ENCODE measurements at regions not wholly inside any gene's neighbourhood (a gene's known extent, or its start where the extent isn't known, plus 50 kb on each side); places are given as distances from the start of the nearest gene placed in this dataset.

DNA sequence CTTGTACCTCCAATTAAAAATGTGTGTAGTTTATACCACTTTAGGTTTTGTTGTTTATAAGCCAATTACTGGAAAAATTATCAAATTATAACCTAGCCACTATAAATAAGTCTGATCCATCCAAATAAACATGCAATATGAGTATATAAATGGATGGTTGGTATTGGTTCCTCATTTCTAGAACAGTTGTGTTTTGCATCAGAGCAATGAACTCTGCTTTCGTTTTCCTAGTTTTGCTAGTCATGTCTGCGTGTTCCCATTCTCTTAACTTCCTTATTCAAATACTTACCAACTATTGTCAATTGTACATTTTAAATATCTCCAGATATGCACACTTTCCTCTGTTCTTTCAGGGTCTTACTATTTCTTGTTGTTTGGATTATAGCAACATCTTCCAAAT, 641.7 kb downstream of the NR4A2 start:
- TF ChIP-seq, protein P1, sequence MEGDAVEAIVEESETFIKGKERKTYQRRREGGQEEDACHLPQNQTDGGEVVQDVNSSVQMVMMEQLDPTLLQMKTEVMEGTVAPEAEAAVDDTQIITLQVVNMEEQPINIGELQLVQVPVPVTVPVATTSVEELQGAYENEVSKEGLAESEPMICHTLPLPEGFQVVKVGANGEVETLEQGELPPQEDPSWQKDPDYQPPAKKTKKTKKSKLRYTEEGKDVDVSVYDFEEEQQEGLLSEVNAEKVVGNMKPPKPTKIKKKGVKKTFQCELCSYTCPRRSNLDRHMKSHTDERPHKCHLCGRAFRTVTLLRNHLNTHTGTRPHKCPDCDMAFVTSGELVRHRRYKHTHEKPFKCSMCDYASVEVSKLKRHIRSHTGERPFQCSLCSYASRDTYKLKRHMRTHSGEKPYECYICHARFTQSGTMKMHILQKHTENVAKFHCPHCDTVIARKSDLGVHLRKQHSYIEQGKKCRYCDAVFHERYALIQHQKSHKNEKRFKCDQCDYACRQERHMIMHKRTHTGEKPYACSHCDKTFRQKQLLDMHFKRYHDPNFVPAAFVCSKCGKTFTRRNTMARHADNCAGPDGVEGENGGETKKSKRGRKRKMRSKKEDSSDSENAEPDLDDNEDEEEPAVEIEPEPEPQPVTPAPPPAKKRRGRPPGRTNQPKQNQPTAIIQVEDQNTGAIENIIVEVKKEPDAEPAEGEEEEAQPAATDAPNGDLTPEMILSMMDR (IDR thresholded peaks at IDR 0.05; ENCODE audit: extremely low read depth, missing control alignments): no peak
- DNase-seq (ENCODE audit: low spot score): no peak

DNA sequence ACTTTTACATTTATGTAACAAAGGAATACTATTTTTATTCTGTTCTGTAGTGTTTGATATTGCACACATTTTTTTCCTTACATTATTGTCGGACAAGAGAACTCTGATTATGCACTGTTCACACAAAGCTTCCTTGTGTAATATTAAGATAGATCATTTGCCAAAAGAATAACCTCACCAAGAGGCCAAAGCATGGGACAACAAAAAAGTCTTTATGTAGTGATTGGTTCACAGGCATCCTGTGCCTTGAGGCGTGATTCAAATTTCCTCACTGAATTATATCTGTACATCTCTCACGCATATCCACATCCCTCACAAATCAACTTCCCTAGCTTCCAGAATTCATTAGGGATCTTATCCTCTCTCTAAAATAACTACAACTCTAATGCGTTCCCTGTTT, 642.7 kb downstream of the NR4A2 start:
- DNase-seq (ENCODE audit: low spot score): no peak
- TF ChIP-seq, protein P1 (IDR thresholded peaks at IDR 0.05; ENCODE audit: extremely low read depth, missing control alignments): no peak

DNA sequence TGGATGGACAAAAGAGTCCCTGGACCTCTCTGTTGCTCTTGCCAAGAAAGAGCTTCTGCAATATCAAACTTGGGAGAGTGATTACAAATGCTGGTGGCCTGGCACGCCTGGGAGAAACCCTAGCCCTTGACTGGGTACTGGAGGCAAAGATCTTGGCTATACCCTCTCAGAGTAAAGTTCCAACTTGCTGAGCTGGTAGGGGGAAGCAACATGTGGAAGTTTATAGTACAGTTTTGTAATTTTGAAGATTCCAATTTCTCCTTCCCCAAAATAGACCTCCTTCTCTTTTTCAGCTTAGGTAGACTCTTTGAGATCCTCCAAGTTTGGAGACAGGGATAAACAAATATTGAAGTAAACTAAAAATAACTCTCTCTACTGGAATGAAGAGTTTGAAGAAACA, 645.3 kb downstream of the NR4A2 start:
- TF ChIP-seq, protein P1 (IDR thresholded peaks at IDR 0.05; ENCODE audit: extremely low read depth, missing control alignments): no peak

DNA sequence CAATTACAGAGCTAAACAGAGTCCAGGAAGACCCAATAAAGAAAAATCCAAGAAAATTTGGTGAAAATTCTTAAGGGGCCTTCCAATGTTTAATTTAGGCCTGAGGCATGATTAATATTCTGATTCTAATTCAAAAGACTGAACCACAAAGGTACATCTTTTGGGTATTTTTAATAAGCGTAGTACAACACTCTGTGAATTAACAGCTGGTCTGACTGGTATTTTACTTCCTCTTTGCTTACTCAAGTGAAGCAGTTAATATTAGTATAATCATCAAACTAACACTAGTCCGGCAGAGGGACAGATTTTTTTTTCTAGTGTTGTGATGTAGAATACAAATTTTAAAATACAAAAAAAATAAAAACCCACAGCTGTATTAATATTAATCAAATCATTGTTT, 652.9 kb downstream of the NR4A2 start:
- DNase-seq (ENCODE audit: low spot score): no peak
- TF ChIP-seq, protein P1 (IDR thresholded peaks at IDR 0.05; ENCODE audit: extremely low read depth, missing control alignments): no peak

More for the DNA sequence above, 645.3 kb downstream of the NR4A2 start:
- no peak for DNase-seq (ENCODE audit: low spot score)

DNA sequence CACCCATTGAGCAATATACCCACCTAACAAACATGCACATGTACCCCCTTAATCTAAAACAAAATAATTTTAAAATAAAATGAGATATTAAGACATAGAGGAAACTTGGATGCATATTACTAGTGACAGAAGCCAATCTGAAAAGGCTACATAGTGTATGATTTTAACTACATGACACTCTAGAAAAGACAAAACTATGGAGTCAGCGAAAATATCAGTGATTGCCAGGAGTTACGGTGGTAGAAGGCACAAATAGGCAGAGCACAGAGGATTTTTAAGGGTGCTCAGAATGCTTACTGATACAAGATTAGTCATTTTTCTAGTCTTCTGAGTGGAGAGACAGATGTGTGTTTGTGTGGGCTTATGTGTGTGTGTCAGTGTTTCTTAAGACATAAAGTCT, 656.6 kb downstream of the NR4A2 start:
- TF ChIP-seq, protein P1 (IDR thresholded peaks at IDR 0.05; ENCODE audit: extremely low read depth, missing control alignments): no peak

DNA sequence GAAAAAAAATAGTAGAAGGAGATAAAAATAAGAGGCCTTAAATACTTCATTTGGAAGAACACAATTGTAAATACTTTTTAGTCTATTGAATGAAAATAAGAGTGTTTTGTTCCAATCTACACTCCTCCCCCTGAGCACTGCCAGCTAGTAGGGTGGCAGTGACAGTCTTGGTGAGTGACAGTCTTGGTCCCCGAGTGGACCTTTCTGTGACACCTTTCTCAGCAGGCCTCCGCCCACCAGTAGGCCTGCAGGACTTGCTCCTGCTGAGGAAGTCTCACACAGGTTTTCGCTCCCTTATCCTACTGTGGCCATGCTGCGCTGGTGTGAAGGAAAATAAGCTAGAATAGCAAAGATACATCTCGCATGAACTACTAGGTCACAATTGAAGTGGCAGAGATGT, 666.8 kb downstream of the NR4A2 start:
- TF ChIP-seq, protein P1 (IDR thresholded peaks at IDR 0.05; ENCODE audit: extremely low read depth, missing control alignments): no peak
- DNase-seq (ENCODE audit: low spot score): no peak

More for the DNA sequence above, 656.6 kb downstream of the NR4A2 start:
- DNase-seq (ENCODE audit: low spot score): no peak

DNA sequence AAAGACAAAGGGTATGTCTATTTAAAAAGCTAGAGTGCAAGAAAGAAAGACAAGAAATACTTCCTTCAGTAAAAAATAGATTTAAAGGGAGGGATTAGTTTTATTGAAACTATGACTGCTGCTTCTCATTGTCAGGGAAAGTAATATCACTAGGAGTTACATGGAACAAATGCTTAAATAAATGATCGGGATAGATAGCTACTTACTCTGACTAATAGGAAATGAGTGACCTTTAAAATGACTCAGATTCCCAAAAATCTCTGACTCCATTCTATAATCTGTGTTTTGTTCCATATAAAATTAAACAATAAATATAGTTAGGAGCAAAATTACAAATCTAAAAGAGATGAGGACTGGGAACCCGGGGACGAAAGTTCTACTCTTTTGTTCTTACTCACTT, 669.3 kb downstream of the NR4A2 start:
- DNase-seq (ENCODE audit: low spot score): no peak
- TF ChIP-seq, protein P1 (IDR thresholded peaks at IDR 0.05; ENCODE audit: extremely low read depth, missing control alignments): no peak

Data from GM20000 (cell line).